ENCODE measurements at regions not wholly inside any gene's neighbourhood (a gene's known extent, or its start where the extent isn't known, plus 50 kb on each side); places are given as distances from the start of the nearest gene placed in this dataset.
"Not testable (repeated sequence)": the region's sequence is repeated elsewhere in the genome, so short reads cannot be mapped to it uniquely, and the experiment has no call there.

DNA sequence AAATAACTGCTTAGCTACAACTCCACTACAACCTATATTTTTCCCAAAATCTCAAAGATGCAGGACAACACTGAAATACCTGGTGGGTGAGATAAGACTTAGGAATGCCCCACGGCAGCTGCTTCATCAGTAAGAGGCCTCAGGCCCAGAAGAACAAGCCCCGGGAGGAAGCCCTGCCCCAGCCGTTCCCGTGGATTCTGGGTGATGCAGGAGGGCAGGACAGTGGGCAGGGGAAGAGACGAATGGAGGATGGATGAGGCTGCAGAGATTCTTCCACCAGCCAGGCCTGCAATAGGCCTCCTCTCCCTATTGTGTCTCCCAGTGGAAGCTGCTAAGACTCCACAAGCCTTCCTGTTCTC lies 197.9 kb upstream of the HDAC4 start:
- Mint-ChIP-seq H3K9me3 (no peaks in the 10 kb centered on the region), H3K4me1 (peaks cover 30% of the 10 kb centered on the region), H3K27ac (ENCODE audit: low read depth) (no peak overlapping the region), H3K36me3 (ENCODE audit: insufficient read depth) (peaks cover 1% of the 10 kb centered on the region), H3K27me3 (no peaks in the 10 kb centered on the region), H3K4me3 (no peak overlapping the region)
- no peak for ATAC-seq (replicated peaks; ENCODE audit: extremely low read depth, poor library complexity, severe bottlenecking)
- peak in 1 of 2 donors; percentile 6 for DNase-seq (ENCODE audit: low spot score in 2 of 2)

GRCh38 chr2:239598011-239598731 lies 197.4 kb upstream of the HDAC4 start:
- DNase-seq (ENCODE audit: low spot score in 2 of 2): peak in 1 of 2 donors; percentile 1
- no peaks in the 10 kb centered on the region for H3K27me3 Mint-ChIP-seq
- no peak overlapping the region for H3K27ac Mint-ChIP-seq (ENCODE audit: low read depth)
- H3K9me3 Mint-ChIP-seq: no peaks in the 10 kb centered on the region
- peaks cover 25% of the 10 kb centered on the region for H3K4me1 Mint-ChIP-seq
- H3K4me3 Mint-ChIP-seq: no peak overlapping the region
- ATAC-seq (replicated peaks; ENCODE audit: extremely low read depth, poor library complexity, severe bottlenecking): no peak
- peaks cover 1% of the 10 kb centered on the region for H3K36me3 Mint-ChIP-seq (ENCODE audit: insufficient read depth)

DNA sequence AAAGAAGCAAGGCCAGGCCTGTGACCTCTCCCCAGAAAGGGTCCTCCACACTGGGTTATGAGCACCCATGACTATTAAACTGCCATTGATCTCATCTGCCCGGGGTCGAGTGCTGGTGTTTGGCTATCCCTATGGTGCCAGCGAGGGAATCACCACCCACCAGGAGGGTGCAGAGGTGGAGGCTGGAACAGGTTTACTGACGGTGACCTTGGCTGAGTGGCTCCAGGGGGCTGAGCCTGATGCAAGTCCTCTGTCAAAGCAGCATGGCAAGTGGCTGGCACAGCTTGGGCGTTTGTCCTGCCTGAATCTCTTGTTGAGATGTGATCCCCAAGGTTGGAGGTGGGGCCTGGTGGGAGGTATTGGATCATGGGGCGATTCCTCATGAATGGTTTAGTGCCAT lies 196.4 kb upstream of the HDAC4 start:
- DNase-seq (ENCODE audit: low spot score in 2 of 2) (peak in 1 of 2 donors; percentile 3), ATAC-seq (replicated peaks; ENCODE audit: extremely low read depth, poor library complexity, severe bottlenecking) (no peak)
- Mint-ChIP-seq H3K4me3 (no peak overlapping the region), H3K36me3 (ENCODE audit: insufficient read depth) (peaks cover under 1% of the 10 kb centered on the region), H3K4me1 (peaks cover 15% of the 10 kb centered on the region), H3K27me3 (no peaks in the 10 kb centered on the region), H3K9me3 (peaks cover 4% of the 10 kb centered on the region), H3K27ac (ENCODE audit: low read depth) (no peak overlapping the region)

GRCh38 chr2:239596792-239597191 lies 196.0 kb upstream of the HDAC4 start:
- H3K4me1 Mint-ChIP-seq: peaks cover 11% of the 10 kb centered on the region
- ATAC-seq (replicated peaks; ENCODE audit: extremely low read depth, poor library complexity, severe bottlenecking) (no peak), DNase-seq (ENCODE audit: low spot score in 2 of 2) (peak in 1 of 2 donors; percentile 6)
- no peaks in the 10 kb centered on the region for H3K27me3 Mint-ChIP-seq
- no peak overlapping the region for H3K27ac Mint-ChIP-seq (ENCODE audit: low read depth)
- peaks cover 9% of the 10 kb centered on the region for H3K9me3 Mint-ChIP-seq
- no peaks in the 10 kb centered on the region for H3K36me3 Mint-ChIP-seq (ENCODE audit: insufficient read depth)
- no peak overlapping the region for H3K4me3 Mint-ChIP-seq

DNA sequence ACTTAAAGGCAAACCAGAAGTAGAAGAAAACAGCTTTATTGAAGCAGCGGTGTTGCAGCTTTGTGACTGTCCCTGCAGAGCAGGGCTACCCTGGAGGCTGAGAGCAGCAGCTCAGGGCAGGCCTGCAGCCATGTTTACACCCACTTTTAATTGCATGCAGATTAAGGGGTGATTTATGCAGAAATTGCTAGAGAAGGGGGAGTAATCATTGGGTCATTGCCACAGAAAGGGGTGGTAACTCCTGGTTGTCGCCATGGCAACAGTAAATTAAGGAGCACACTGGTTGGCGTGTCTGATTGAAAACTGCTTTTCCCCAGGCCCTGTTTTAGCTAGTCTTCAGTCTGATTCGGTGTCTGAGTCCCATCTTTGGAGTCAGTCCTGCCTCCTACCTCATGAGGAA lies 195.4 kb upstream of the HDAC4 start:
- no peaks in the 10 kb centered on the region for H3K27me3 Mint-ChIP-seq
- H3K4me1 Mint-ChIP-seq: peaks cover 6% of the 10 kb centered on the region
- no peaks in the 10 kb centered on the region for H3K36me3 Mint-ChIP-seq (ENCODE audit: insufficient read depth)
- DNase-seq (ENCODE audit: low spot score in 2 of 2) (peak in 1 of 2 donors; percentile 4), ATAC-seq (replicated peaks; ENCODE audit: extremely low read depth, poor library complexity, severe bottlenecking) (no peak)
- H3K9me3 Mint-ChIP-seq: peaks cover 11% of the 10 kb centered on the region
- H3K4me3 Mint-ChIP-seq: no peak overlapping the region
- no peak overlapping the region for H3K27ac Mint-ChIP-seq (ENCODE audit: low read depth)

DNA sequence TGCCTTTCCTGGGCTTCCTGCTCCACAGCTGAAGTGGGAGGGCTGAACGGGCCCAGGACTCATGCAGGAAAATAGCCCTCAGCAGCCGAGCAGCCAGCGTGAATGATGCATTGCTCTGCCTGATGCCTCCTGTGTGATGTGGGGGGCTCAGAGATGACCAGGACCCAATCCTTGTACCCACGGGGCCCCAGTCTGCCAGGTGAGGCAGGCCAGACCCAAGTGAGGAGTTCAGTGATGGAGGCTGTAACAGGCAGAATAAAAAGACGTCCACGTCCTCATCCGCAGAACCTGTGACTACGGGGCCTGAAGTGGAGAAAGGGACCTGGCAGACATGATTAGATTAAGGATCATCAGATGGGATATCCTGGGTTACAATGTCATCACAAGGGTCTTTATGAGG lies 194.9 kb upstream of the HDAC4 start:
- peaks cover 5% of the 10 kb centered on the region for H3K4me1 Mint-ChIP-seq
- H3K27ac Mint-ChIP-seq (ENCODE audit: low read depth): no peak overlapping the region
- peak in 1 of 2 donors; percentile 6 for DNase-seq (ENCODE audit: low spot score in 2 of 2)
- peaks cover 11% of the 10 kb centered on the region for H3K9me3 Mint-ChIP-seq
- no peak overlapping the region for H3K4me3 Mint-ChIP-seq
- H3K36me3 Mint-ChIP-seq (ENCODE audit: insufficient read depth): no peaks in the 10 kb centered on the region
- no peak for ATAC-seq (replicated peaks; ENCODE audit: extremely low read depth, poor library complexity, severe bottlenecking)
- no peaks in the 10 kb centered on the region for H3K27me3 Mint-ChIP-seq

GRCh38 chr2:239594772-239595608 lies 194.2 kb upstream of the HDAC4 start:
- DNase-seq (ENCODE audit: low spot score in 2 of 2): peak in 1 of 2 donors; percentile 5
- H3K9me3 Mint-ChIP-seq: peaks cover 11% of the 10 kb centered on the region
- H3K27me3 Mint-ChIP-seq: no peaks in the 10 kb centered on the region
- no peak for ATAC-seq (replicated peaks; ENCODE audit: extremely low read depth, poor library complexity, severe bottlenecking)
- H3K36me3 Mint-ChIP-seq (ENCODE audit: insufficient read depth): no peaks in the 10 kb centered on the region
- H3K4me3 Mint-ChIP-seq: no peak overlapping the region
- H3K27ac Mint-ChIP-seq (ENCODE audit: low read depth): no peak overlapping the region
- peaks cover 5% of the 10 kb centered on the region for H3K4me1 Mint-ChIP-seq

DNA sequence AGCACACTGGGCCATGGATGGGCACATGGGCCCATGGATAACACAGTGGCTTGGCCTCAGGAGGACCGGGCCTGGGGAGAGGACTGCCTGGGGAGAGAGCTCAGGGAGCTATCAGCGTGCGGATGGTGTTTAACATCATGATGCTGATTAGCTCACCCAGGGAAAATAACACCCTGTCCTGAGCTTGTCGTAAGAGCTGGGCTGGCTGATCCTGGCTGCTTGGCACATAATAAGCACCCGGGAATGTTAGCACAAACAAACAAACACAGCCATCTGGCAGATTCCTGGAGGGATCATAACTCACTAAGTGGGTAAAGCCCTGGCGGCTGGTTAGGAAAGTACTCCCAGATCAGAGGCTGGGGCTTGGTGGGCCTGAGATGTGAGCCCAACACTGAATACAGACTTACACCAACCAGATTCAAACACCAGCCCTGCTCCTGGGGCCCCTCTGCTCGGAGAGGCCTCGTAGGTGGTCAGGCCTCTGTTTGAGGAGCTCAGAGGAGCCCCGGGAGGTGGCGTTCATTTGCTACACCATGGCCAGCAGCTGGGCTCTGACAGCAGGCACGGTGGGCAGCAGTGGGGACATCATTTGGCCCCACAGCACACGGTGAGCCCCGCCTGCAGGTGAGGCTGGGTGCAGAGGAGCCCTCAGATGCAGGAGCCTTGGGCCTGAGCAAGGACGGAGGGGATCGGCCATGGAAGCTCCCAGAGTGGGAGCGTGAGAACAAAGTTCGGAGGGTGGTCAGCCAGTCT lies 193.4 kb upstream of the HDAC4 start:
- no peaks in the 10 kb centered on the region for H3K27me3 Mint-ChIP-seq
- DNase-seq (ENCODE audit: low spot score in 2 of 2) (peak in 1 of 2 donors; percentile 5), ATAC-seq (replicated peaks; ENCODE audit: extremely low read depth, poor library complexity, severe bottlenecking) (no peak)
- no peak overlapping the region for H3K4me3 Mint-ChIP-seq
- peaks cover 6% of the 10 kb centered on the region for H3K4me1 Mint-ChIP-seq
- peaks cover 11% of the 10 kb centered on the region for H3K9me3 Mint-ChIP-seq
- H3K27ac Mint-ChIP-seq (ENCODE audit: low read depth): no peak overlapping the region
- peaks cover under 1% of the 10 kb centered on the region for H3K36me3 Mint-ChIP-seq (ENCODE audit: insufficient read depth)

DNA sequence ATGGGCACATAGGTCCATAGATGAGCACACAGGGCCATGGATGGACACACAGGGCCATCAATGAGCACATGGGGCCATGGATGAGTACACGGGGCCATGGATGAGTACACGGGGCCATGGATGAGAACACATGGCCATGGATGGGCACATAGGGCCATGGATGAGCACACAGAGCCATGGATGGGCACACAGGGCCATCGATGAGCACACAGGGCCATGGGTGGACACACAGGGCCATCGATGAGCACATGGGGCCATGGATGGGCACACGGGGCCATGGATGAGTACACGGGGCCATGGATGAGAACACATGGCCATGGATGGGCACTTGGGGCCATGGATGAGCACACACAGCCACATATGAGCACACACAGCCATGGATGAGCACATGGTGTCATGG lies 192.6 kb upstream of the HDAC4 start:
- H3K4me1 Mint-ChIP-seq: peaks cover 10% of the 10 kb centered on the region
- DNase-seq (ENCODE audit: low spot score in 2 of 2) (no peak), ATAC-seq (replicated peaks; ENCODE audit: extremely low read depth, poor library complexity, severe bottlenecking) (no peak)
- H3K27ac Mint-ChIP-seq (ENCODE audit: low read depth): no peak overlapping the region
- H3K27me3 Mint-ChIP-seq: no peaks in the 10 kb centered on the region
- H3K36me3 Mint-ChIP-seq (ENCODE audit: insufficient read depth): peaks cover 2% of the 10 kb centered on the region
- peaks cover 11% of the 10 kb centered on the region for H3K9me3 Mint-ChIP-seq
- no peak overlapping the region for H3K4me3 Mint-ChIP-seq

DNA sequence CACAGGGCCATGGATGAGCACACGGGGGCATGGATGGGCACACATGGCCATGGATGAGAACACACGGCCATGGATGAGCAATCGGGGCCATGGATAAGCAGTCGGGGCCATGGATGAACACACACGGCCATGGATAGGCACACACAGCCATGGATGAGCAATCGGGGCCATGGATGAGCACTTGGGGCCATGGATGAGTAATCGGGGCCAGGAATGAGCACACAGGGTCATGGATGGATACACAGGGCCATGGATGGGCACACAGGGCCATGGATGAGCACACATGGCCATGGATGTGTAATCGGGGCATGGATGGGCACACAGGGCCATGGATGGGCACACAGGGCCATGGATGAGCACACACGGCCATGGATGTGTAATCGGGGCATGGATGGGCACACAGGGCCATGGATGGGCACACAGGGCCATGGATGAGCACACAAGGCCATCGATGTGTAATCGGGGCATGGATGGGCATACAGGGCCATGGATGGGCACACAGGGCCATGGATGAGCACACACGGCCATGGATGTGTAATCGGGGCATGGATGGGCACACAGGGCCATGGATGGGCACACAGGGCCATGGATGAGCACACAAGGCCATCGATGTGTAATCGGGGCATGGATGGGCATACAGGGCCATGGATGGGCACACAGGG lies 191.9 kb upstream of the HDAC4 start:
- not testable (repeated sequence) for H3K36me3 Mint-ChIP-seq (ENCODE audit: insufficient read depth); DNase-seq (ENCODE audit: low spot score in 2 of 2); H3K4me1 Mint-ChIP-seq; ATAC-seq (replicated peaks; ENCODE audit: extremely low read depth, poor library complexity, severe bottlenecking); H3K4me3 Mint-ChIP-seq; H3K27ac Mint-ChIP-seq (ENCODE audit: low read depth); H3K27me3 Mint-ChIP-seq
- peaks cover 11% of the 10 kb centered on the region for H3K9me3 Mint-ChIP-seq

GRCh38 chr2:239590995-239591915 lies 190.4 kb upstream of the HDAC4 start:
- H3K36me3 Mint-ChIP-seq (ENCODE audit: insufficient read depth): peaks cover 3% of the 10 kb centered on the region
- ATAC-seq (replicated peaks; ENCODE audit: extremely low read depth, poor library complexity, severe bottlenecking) (no peak), DNase-seq (ENCODE audit: low spot score in 2 of 2) (no peak)
- no peak overlapping the region for H3K27ac Mint-ChIP-seq (ENCODE audit: low read depth)
- H3K4me1 Mint-ChIP-seq: peaks cover 10% of the 10 kb centered on the region
- peaks cover 11% of the 10 kb centered on the region for H3K9me3 Mint-ChIP-seq
- no peak overlapping the region for H3K4me3 Mint-ChIP-seq
- H3K27me3 Mint-ChIP-seq: no peaks in the 10 kb centered on the region

All from central memory CD8-positive, alpha-beta T cell (primary cell).